T-helper 2 cell treated with Interferon-gamma antibody and Interleukin-4, amounts not matched to agents 5 μg/mL and 100 μg/mL, for 36 hours (primary cell): ENCODE measurements at regions not wholly inside any gene's neighbourhood (a gene's known extent, or its start where the extent isn't known, plus 50 kb on each side); places are given as distances from the start of the nearest gene placed in this dataset.
"Not testable (repeated sequence)": the region's sequence is repeated elsewhere in the genome, so short reads cannot be mapped to it uniquely, and the experiment has no call there.

ENCODE experiments used
- DNase-seq: peaks from one replicate; pipeline ENCODE4 v3.0.0; 2021; ENCODE audit warnings: low spot score
- H3K27ac Mint-ChIP-seq: one replicate; pipeline ENCODE4 v1.8.0; 2021; ENCODE audit warnings: mild to moderate bottlenecking, mixed read lengths
- H3K27me3 Mint-ChIP-seq: one replicate; pipeline ENCODE4 v1.8.0; 2021; ENCODE audit warnings: low read depth, mixed read lengths
- H3K36me3 Mint-ChIP-seq: one replicate; pipeline ENCODE4 v1.8.0; 2021; ENCODE audit warnings: low read depth, mixed read lengths
- H3K4me1 Mint-ChIP-seq: one replicate; pipeline ENCODE4 v1.8.0; 2021; ENCODE audit warnings: low read depth, mixed read lengths
- H3K4me3 Mint-ChIP-seq: one replicate; pipeline ENCODE4 v1.8.0; 2022; ENCODE audit warnings: mild to moderate bottlenecking, moderate library complexity, mixed read lengths
- H3K9me3 Mint-ChIP-seq: one replicate; pipeline ENCODE4 v1.8.0; 2021; ENCODE audit warnings: mixed read lengths

DNA sequence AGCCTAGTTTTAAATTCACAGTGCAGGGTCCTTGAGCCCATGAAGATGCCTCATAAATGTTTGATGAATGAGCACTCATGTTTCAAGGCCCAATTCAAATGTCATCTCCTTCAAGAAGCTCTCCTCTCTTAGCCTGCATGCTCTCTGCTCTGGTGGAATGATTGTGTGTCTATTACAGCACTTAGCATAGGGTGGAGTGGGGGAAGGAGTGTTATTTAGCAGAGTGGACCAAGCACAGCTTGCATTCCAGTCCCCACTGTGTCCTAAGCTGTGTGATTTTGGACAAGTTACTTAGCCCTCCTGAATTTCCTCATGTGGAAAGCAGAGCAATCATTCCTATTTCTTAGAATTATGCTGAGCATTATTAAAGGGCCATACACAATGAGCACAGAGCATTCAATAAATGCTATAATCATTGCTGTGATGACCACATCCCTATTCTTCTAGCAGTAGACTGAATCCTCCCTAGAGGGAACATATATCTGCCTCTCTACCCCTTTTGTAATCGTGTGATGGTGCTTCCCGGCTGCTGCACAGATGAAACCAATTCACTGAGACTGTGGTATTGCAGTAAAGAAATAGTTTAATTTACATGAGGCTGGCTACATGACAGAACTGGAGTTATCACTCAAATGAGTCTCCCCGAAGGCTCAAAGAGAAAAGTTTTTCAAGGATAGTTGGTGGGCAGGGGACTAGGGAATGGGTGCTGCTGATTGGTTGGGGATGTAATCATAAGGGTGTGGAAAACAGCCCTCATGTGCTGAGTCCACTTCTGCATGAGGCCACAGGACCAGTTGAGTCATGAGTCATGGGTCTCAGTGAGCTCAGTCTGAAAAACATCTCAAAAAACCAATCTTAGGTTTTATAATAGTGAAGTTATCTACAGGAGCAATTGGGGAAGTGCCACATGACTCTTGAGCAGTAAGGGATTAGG lies 173.4 kb upstream of the NDUFV2 start:
- no peak for DNase-seq
- H3K27ac Mint-ChIP-seq = no peak overlapping the region

DNA sequence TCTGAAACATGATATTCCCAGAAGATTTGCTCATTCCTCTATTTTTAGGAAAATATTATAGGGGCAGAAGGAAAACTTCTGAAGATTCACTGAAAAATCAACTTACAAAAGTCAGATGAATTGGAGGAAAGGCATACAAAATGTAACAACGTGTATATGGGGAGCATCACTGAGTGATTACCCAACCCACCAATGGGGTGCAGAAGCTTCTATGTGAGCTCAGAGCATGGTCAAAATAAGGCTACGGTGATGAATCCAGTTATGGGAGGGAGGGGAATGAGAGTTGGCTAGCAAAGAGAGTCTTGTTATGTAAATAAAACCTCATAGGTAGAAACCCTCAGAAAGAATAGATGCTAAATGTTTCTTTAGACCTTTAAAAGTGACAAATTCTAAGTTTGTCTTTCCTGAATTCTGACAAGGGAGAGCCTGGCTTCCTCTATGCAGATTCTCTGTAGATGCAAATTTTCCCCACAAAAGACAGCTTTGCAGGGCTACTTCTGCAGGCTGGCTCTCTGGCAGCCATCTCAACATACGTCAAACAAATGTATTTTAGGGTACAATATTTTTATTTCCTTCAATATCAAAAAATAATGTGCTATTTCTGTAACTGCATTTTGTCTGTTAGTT lies 171.4 kb upstream of the NDUFV2 start:
- Mint-ChIP-seq H3K27me3 (no peaks in the 10 kb centered on the region), H3K4me1 (no peaks in the 10 kb centered on the region), H3K27ac (no peak overlapping the region)

More for the DNA sequence above, 173.4 kb upstream of the NDUFV2 start:
- Mint-ChIP-seq H3K4me3 (no peak overlapping the region), H3K4me1 (no peaks in the 10 kb centered on the region), H3K9me3 (peaks cover 25% of the 10 kb centered on the region), H3K36me3 (no peaks in the 10 kb centered on the region), H3K27me3 (no peaks in the 10 kb centered on the region)

DNA sequence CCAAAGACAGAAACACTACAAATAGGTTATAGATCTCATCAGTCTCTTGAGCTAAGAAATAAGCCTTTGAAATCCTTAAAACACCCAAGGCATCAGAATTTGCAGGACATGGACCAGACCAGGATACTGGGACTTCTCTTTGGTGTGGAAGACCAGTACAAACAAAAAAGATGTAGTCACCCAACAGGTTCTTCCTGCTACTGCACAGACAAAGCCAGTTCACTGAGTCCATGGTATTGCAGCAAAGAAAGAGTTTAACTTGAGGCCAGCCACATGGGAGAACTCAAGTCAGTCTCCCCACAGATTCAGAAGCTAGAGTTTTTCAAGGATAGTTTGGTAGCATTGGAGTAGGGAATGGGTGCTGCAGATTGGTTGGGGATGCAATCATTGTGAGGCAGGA lies 169.6 kb upstream of the NDUFV2 start:
- no peak for DNase-seq
- no peak overlapping the region for H3K27ac Mint-ChIP-seq
- H3K36me3 Mint-ChIP-seq = no peaks in the 10 kb centered on the region
- H3K4me3 Mint-ChIP-seq = no peak overlapping the region
- no peaks in the 10 kb centered on the region for H3K4me1 Mint-ChIP-seq
- H3K27me3 Mint-ChIP-seq = no peaks in the 10 kb centered on the region
- peaks cover 16% of the 10 kb centered on the region for H3K9me3 Mint-ChIP-seq

More for the DNA sequence above, 171.4 kb upstream of the NDUFV2 start:
- H3K36me3 Mint-ChIP-seq = no peaks in the 10 kb centered on the region
- peaks cover 20% of the 10 kb centered on the region for H3K9me3 Mint-ChIP-seq
- DNase-seq = no peak
- H3K4me3 Mint-ChIP-seq = no peak overlapping the region

DNA sequence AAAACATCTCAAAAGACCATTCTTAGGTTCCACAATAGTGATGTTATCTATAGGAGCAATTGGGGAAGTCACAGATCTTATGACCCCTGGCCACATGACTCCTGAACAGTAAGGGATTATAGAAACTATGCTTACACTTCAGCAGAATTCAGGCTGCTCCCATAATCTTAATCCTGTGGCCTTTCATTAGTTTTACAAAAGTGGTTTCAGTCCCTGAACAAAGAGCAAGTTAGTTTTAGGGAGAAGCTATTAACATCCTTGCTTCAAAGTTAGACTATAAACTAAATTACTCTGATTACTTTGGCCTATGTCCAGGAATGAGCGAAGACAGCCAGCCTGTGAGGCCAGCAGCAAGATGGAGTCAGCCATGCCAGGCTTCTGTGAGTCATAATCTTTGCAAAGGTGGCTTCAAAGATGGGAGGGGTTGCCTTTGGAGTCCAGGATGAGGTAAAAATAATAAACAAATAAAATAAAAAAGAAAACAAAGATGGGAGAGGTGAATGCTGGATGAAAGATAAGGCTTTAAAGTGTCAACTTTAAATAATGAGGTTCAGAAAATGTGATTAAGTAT lies 168.7 kb upstream of the NDUFV2 start:
- no peaks in the 10 kb centered on the region for H3K36me3 Mint-ChIP-seq
- no peaks in the 10 kb centered on the region for H3K4me1 Mint-ChIP-seq
- H3K4me3 Mint-ChIP-seq = no peak overlapping the region
- peaks cover 15% of the 10 kb centered on the region for H3K9me3 Mint-ChIP-seq
- no peak overlapping the region for H3K27ac Mint-ChIP-seq
- no peaks in the 10 kb centered on the region for H3K27me3 Mint-ChIP-seq
- no peak for DNase-seq

DNA sequence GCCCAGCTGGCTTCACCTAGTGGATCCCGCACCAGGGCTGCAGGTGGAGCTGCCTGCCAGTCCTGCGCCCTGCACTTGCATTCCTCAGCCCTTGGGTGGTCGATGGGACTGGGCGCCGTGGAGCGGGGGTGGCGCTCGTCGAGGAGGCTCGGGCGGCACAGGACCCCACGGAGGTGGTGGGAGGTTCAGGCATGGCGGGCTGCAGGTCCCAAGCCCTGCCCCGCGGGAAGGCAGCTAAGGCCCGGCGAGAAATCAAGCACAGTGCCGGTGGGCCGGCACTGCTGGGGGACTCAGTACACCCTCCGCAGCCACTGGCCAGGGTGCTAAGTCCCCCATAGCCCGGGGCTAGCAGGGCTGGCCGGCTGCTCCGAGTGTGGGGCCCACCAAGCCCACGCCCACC lies 167.2 kb upstream of the NDUFV2 start:
- H3K27me3 Mint-ChIP-seq, H3K4me1 Mint-ChIP-seq, H3K36me3 Mint-ChIP-seq, DNase-seq, H3K9me3 Mint-ChIP-seq, H3K27ac Mint-ChIP-seq, H3K4me3 Mint-ChIP-seq: not testable (repeated sequence)

DNA sequence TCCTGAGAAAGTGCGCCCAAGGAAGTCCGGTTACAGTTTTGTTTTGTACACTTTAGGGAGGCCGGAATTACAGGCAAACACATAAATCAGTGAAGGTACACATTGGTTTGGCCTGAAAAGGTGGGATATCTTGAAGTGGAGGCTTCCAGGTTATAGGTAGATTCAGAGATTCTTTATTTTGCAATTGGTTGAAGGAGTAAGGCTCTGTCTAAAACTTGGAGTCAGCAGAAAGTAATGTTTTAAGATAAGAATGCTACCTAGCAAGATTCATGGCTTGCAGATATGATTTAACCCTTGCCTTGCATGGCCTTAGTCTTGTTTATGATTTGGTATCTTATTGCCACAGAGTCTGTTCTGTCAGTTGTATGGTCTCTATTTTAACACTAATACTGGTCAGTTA lies 165.9 kb upstream of the NDUFV2 start:
- Mint-ChIP-seq H3K9me3 (no peaks in the 10 kb centered on the region), H3K4me1 (no peaks in the 10 kb centered on the region), H3K4me3 (no peak overlapping the region), H3K27ac (no peak overlapping the region), H3K36me3 (no peaks in the 10 kb centered on the region), H3K27me3 (no peaks in the 10 kb centered on the region)
- DNase-seq = no peak

DNA sequence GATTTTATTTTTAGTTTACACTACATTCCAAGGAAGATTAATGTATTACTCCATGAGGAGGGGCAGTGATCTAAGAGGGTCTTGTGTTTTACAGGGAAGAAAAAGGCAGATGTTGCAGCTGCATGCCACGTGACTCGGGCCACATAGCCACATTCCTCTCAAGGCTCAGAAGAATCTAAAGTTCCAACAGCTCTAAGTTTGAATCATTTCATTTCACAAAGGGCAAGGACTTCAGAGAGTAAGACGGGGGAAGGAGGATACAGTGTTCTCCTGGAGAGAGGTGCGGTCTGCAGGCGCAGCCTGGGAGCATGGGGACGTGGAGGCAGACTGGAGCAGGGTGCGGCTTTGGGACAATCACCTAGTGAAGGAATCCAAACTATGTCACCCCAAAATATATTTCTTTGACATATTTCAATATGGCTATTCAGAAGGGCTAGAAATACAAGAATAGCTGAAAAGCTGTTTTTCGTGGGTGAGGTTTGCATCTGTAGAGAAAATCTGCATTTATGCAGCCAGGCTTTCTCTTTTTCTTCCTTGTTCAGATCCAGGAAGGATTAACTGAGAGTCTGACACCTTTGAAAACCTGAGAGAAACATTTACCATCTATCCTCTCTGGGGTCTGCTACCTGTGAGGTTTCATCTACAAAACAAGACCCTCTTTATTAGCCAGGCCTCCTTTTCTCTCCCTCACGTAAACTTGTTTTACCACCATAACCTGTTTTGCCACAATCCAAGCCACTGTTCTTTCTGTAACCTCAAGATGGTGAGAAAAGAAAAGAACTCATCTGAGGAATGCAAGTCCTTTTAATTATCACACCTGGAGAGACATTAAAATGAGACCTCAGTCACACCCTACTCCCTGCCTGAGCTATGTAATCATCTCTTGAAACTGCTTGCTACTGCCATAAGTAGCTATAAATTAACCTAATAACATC lies 165.1 kb upstream of the NDUFV2 start:
- no peaks in the 10 kb centered on the region for H3K36me3 Mint-ChIP-seq

DNA sequence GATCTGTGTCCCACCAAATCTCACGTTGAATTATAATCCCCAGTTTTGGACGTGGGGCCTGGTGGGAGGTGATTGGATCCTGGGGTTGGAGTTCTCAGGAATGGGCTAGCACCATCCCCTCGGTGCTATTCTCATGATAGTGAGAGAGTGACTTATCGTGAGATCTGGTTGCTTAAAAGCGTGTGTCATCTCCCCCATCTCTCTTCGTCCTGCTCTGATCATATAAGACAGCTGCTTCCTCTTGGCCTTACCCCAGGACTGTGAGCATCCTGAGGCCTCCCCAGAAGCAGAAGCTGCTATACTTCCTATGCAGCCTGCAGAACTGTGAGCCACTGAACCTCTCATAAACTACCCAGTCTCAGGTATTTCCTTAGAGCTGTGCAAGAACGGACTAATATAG lies 163.7 kb upstream of the NDUFV2 start:
- Mint-ChIP-seq H3K36me3 (no peaks in the 10 kb centered on the region), H3K27me3 (no peaks in the 10 kb centered on the region), H3K9me3 (no peaks in the 10 kb centered on the region), H3K4me3 (no peak overlapping the region), H3K4me1 (no peaks in the 10 kb centered on the region), H3K27ac (no peak overlapping the region)
- DNase-seq = no peak

More for the DNA sequence above, 165.1 kb upstream of the NDUFV2 start:
- no peak for DNase-seq
- Mint-ChIP-seq H3K9me3 (no peaks in the 10 kb centered on the region), H3K27ac (no peak overlapping the region), H3K4me3 (no peak overlapping the region), H3K27me3 (no peaks in the 10 kb centered on the region), H3K4me1 (no peaks in the 10 kb centered on the region)

DNA sequence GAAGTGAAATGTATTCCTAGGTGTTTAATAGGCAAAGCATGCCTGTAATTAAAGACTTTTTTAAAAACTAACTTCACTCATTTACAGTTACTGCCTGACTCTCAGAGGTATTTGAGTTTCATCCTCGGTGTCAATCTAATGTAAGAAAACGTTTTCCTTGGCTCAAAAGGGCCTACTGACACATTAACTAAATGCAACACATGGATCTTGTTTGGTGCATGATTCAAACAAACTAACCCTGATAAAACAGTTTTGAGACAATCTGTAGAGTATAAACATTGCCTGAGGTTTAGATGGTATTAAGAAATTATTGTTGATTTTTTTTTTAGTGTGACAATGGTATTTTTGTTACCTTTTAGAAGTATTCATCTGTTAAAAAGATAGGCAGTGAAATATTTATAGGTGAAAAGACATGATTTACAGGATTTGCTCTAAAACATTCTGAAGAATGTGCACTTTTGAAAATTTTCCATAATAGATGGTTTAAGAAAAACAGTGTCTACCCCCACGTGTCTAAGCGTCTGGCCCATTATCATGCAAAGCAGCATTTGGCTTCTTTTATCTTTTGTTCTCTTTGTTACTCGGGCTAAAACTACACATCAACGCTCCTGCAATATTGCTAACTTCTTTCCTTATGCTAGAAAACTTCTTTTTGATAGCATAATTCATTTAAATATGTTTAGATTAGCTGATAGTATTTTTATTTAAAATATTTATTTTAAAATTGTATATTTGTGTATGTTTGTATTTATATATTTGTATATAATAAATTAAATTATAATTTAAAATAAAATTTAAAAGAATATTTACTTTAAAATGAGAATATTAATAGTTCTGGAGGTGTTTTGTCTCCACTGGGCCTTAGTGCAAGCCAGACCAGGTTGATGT lies 160.2 kb upstream of the NDUFV2 start:
- Mint-ChIP-seq H3K27me3 (no peaks in the 10 kb centered on the region), H3K4me1 (no peaks in the 10 kb centered on the region), H3K4me3 (no peak overlapping the region), H3K36me3 (no peaks in the 10 kb centered on the region), H3K27ac (no peak overlapping the region), H3K9me3 (no peaks in the 10 kb centered on the region)
- no peak for DNase-seq

DNA sequence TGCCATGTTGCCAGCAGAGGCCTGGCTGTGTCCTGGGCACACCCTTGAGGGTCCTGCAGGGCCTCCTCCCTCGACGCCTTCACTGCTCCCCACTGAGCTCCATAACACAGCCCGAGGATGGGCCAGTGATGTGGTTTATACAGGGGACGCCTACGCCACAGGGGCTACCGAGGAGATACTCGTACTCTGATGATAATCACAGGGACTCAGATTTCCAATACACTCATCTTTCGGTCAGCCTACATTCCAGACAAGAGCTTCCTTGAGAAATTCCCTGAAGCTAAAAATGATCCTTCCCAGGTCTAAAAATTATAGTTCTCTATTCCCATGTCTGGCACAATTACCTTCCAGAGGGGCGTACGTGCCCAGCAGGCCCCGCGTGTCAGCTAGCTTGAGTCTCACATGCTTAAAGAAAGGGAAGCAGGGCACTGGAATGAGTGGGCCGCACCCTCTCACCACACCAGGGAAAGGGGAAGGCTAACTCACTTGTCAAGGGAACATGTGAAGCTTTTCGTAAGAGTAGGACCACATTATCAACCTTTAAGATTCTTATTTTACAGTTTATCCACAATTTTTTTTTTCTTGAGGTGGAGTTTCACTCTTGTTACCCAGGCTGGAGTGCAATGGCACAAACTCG lies 159.5 kb upstream of the NDUFV2 start:
- H3K4me1 Mint-ChIP-seq = no peaks in the 10 kb centered on the region
- H3K36me3 Mint-ChIP-seq = no peaks in the 10 kb centered on the region
- no peak for DNase-seq
- H3K4me3 Mint-ChIP-seq = no peak overlapping the region
- no peaks in the 10 kb centered on the region for H3K9me3 Mint-ChIP-seq
- H3K27ac Mint-ChIP-seq = no peak overlapping the region
- no peaks in the 10 kb centered on the region for H3K27me3 Mint-ChIP-seq

DNA sequence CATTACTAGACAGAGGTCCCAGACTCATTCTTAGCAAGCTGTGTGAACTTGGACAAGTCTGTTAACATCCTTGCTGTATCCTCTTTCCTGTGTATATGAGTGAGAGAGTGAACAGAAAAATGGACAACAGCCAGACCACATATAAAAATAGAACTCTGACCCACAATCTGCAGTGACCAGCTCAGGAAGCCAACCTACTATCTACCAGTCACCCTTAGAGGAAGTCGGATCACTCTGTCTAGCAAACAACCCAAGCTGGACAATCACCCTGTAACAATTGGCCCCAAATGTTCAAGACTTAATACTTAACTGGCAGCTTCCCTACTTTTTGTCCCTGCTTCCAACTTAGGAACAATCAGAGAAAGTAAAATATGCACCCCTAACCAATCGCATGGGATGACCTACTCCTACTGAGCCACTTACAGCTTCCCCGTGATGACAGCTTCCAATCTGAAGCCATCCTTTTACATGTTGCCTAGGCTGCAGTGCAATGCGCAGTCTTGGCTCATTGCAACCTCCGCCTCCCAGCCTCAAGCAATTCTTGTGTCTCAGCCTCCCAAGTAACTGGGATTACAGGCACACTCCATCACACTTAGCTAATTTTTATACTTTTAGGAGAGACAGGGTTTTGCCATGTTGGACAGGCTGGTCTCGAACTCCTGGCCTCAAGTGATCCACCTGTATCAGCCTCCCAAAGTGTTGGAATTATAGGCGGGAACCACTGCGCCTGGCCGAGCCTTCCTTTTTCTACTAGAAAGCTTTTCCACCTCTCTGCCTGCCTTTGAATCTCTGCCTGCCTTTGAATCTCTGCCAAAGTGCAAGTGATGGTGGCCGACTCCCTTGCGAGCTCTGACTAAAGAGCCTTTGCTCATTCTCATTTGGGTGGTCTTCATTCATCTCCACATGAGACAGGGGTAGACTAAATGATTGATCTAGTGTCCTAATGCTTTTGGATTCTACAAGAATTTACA lies 158.3 kb upstream of the NDUFV2 start:
- no peaks in the 10 kb centered on the region for H3K27me3 Mint-ChIP-seq
- DNase-seq = no peak
- no peaks in the 10 kb centered on the region for H3K4me1 Mint-ChIP-seq
- no peak overlapping the region for H3K27ac Mint-ChIP-seq
- H3K36me3 Mint-ChIP-seq = no peaks in the 10 kb centered on the region
- H3K4me3 Mint-ChIP-seq = no peak overlapping the region
- H3K9me3 Mint-ChIP-seq = no peaks in the 10 kb centered on the region

DNA sequence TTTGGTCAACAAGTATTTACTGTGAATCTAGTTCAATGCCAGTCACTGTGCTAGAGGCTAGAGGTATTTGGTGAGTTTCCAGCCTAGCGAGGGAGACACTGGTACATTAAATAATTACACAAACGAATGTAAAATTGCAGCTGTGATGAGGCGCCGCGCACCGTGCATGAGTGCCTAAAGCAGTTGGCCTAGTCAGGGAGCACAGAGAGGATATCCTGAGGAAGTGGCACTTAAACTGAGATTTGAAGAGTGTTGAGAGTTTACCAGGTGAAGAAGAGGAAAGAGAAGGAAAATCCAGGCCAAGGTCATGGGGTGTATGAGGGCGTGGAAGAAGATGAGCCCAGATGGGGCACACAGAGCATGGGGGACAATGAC lies 157.6 kb upstream of the NDUFV2 start:
- H3K4me3 Mint-ChIP-seq = no peak overlapping the region
- H3K36me3 Mint-ChIP-seq = no peaks in the 10 kb centered on the region
- no peak overlapping the region for H3K27ac Mint-ChIP-seq
- no peaks in the 10 kb centered on the region for H3K4me1 Mint-ChIP-seq
- no peaks in the 10 kb centered on the region for H3K9me3 Mint-ChIP-seq
- no peaks in the 10 kb centered on the region for H3K27me3 Mint-ChIP-seq
- DNase-seq = no peak
